ENCODE measurements at regions not wholly inside any gene's neighbourhood (a gene's known extent, or its start where the extent isn't known, plus 50 kb on each side); places are given as distances from the start of the nearest gene placed in this dataset.

DNA sequence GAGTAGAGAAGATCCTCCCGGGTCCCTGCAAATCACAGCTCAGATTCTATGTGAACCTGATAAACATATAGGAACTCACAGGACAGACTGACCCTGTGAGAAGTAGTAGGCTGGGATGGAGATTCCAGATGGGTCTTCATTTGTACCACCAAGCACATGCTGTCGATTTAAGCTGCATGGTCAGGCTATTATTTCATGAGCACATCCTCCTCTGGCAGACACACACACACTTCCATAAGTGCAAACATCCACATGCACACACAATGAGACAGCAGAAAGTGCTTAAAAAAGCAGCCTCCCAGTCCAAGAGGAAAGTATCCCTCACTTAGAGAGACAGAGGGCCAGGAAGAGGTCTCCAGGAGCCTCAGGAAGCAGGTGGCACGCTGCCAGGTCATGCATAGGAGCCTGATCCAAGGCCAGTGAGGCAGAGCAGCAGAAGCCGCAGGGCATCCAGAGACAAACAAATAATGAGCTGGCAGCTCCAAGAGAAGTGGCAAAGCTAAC, 131.8 kb downstream of the UNC5CL start:
- DNase-seq, result no peak

DNA sequence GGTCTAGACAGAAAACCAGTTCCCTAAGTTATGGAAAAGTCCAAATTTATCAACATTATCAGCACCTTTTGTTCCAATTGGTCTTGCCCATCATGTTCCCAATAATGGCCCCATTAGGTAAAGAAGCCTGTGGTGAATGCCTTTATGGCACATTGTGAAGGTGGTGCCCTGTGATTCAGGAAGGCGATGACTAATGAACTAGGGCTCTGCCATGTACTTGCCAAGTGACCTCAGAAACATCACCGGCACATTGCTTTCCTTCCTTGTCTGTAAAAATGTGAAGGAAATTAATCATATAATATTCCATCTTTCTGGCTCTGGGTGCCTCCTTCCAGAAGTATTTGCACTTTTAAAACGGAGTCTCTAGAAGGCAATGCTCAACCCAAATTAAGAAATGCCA, 132.3 kb downstream of the UNC5CL start:
- DNase-seq, result no peak

DNA sequence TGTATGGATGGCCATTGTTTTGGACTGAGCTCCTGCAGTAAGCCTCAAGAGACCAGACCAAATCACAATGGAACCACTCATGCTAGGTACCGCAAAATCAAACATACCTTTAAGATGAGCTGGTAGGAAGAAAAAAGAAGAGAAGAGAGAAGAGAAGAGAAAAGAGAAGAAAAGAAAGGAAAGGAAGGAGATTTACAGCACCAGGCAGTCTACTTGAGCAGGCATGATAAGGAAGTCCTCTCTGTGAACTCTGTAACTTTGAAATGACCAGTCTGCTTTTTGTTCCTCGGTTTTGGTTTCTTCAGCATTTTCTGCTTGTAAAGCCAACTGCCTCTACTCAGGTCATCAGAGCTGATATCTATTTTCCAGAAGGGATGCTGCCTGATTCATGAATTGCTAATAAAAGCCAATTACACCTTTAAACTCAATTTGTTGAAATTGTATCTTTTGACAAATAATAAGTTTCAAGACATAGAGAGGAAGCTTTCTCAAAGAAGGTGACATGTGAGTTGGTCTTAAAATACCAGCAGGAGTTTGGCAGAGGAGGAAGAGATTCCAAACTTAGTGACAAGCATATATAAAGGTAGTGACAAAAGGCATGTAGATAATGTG, 134.3 kb downstream of the UNC5CL start:
- DNase-seq, result no peak

DNA sequence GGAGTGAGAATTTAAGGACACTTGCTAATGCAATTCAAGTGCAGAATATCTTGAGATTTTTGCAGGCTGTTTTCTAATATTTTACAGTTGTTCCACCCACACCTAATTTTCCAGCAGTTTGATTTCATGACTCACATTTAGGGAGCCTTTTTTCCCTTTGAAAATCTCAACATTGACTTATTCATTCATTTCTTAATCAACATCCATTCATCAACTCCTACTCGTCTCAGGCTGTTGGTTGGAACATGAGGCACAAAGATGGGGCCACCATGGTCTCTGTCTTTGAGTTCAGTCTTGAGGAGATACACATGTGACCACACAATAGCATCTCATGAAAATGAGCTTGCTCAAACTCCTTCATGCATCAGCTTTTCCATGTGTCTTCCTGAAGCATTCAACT, 135.6 kb downstream of the UNC5CL start:
- no peak for DNase-seq

DNA sequence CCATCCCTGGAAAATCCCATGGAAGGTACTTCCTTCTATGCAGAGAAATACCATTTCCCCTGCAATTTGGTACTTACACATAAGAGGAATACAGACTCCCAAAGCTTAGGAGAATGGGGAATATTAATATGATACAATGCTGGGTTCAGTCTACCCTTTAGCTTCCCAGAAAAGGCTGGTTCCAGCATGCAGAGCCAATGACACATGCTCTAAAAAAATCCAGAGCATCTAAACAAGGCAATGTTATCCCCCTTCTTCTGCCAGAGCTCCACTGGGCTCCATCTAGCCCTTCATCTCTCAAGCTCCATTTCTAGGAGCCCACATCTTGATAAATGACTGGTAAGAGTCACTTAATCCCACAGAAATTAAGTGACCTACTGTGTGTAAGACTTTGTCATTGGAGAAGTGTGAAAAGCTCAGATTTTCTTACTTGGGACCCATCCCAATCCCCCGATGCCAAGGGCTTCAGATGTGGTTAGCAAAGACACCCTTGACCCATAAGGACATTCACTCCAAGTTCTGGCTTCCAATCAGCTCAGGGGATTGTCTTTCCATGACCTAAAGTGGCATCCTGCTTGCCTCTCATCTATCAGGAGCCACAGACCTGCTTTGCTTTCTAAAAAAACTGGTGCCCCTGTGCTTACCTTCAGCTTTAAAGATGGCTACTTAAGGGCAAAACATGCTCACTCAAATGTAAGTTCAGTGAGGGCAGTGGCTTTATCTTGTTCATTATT, 137.5 kb downstream of the UNC5CL start:
- DNase-seq, result no peak

DNA sequence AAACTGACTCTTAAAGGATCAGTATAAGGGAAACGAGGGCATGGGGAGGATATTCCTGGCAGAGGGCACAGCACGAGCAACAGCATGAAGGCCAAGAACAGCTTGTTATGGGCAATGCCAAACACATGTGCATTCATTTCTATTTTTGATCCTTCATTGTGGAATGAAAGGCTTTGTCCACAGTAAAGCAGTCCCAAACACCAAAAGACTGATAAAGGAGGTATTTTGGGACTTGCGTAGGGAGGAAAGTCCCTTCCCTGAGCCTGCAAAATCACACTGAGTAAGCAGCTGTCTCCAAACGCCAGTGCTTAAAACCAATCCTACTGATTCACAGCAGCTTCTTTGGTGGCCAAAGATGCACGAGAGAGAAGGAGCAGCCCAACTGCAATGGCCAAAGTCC, 138.2 kb downstream of the UNC5CL start:
- no peak for DNase-seq

DNA sequence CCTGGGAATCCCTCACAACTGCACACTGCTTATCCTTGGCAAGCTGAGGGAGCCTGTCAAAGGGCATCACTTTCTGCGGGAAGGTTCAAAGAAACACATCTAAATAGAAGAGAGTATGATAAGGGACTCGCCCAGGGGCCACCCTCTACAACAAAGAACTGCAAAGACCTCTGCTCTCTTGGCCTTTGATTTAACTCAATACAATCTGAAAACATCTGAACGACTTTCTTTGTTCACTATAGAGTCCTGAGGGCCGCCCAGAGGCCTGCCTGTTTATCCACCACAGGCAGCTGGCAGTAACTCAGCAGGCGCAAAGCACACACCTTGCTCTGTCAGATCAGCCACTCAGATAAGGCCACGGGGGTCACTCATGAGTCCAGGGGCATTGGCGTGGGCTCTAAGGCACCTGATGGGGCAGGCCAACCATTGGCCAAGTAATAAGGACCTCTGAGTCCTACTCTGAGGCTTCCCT, 139.3 kb downstream of the UNC5CL start:
- no peak for DNase-seq

DNA sequence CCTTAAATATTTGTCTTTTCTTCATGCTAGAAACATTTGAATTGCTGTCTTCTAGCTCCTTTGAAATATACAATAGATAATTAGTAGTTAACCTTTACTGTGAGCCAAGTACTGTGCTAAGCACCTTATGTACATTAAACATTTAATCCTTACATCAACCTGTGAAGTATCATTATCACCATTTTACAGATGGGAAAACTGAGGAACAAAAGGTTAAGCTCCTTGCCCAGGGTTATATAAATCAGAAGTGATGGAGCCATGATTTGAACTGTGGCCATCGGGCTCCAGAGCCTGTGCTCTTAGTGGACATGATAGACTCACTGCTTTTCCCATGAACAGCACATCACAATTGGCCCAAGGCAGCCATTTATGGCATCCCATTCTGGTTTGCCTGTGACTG, 140.9 kb downstream of the UNC5CL start:
- no peak for DNase-seq

DNA sequence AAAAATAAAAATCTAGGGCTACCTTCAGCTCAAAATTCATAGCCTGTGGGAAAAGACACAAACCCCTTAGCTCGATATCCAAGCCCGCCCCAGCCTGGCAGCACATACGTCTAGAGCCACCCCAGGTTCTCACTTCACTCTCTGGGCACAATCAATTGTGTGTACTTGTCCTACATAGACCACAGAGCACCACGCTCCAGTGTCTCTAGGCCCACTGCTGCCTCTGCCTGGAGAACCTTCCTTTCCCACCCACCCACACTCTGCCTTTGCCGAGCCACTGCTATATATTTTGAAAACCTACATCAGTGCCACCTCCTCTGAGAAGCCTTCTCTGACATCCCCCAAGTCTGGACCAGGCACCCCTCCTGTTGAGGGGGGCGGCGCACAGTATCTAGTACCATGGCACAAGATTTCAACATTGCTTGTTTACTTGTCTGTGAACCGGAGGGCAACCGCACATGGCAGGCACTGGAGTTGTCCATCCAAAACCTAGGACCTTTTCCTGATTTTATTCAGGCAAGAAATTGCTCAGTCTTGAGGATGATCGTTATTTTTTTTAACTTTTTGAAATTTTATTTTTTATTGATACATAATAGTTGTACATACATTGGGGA, 141.5 kb downstream of the UNC5CL start:
- DNase-seq, result no peak

DNA sequence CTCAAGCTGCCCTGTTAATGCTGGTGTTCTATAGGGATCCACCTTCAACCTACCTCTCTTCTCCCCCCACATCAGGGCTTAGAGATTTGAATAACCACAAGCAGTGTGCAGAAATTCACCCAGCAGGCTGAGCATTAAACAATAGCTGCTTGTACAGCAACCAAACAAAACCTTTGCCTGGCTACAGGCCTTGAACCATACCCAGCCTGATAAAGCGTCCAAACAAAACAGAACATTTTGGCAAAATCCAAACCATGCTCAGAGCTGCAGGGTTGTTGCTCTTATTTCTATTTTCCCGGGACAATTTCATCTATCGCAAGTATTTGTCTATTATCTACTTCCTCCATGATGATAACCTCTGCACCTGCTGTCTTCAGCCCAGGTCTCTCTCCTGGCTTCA, 142.3 kb downstream of the UNC5CL start:
- no peak for DNase-seq

DNA sequence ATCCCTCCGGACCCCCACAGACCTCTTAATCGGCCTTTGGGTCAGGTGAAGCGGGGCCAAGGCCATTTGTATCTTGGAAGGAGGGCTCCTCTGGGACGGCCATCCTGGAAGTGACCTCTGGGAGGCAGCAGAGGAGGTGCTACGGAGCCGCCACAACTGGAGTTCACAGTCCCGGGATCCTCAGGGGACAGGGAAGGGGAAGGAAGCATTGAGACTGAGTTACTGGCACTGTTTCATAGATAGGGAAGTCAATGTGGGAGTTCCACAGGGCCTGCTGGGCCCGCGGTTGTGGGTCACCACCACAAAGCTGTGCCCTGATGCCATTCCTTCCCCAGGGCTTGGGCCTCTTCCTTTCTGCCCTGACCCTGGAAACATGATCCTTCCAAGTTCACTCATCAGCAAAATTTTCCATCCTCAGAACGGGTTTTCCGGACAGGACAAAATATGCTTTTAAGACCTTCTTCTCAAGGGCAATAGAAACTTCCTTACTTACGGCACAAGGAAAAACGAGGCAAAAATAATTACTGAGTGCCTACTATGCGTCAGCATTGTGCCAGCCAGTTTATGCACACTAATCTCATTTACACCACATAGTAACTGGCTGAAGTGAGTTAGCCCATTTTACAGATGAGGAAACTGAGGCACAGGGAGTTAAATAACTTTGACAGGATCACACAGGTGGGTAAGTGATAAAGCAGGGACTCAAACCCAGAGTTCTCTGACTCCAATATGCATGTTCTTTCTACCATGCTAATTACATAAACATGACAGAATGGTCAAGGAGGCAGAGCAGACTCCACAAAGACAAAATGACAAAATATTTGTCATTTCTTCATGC, 143.8 kb downstream of the UNC5CL start:
- DNase-seq, result no peak

DNA sequence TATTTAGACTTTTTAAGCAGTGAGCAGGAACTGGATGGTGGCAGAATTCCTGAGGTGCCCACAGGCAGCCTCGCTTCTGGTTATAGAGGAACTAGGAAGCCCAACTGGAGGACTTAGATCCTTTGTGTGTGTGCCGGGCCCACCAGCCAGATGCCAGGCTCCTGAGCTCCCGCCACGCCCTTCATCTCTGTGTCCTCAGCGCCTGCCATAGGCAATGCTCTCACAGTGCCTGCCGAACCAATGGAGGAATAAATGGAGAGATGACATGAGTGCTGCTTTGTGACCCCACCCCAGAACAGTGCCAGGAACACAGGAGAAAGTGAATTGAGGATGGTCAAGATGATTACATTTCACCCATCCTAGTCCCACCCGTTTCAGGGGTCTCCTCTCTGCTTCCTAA, 146.0 kb downstream of the UNC5CL start:
- DNase-seq, result no peak

DNA sequence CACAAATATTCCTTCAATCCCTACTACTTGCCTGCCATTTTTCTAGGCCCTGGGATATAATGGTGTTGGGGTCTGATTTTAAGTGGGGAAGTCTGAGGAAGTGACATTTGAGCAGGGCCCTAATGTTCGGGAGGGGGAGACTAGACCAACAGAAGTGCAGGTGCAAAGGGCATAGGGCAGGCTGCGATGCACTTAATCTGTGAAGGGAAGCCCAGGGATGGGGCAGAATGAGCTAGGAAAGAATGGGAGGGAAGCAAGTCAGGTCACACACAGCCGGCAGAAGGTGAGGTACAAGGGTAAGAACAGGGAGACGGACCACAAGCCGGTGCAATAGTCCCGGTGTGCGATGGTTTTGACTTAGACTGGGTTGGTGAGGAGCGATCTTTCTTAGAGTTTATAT, 146.8 kb downstream of the UNC5CL start:
- no peak for DNase-seq

DNA sequence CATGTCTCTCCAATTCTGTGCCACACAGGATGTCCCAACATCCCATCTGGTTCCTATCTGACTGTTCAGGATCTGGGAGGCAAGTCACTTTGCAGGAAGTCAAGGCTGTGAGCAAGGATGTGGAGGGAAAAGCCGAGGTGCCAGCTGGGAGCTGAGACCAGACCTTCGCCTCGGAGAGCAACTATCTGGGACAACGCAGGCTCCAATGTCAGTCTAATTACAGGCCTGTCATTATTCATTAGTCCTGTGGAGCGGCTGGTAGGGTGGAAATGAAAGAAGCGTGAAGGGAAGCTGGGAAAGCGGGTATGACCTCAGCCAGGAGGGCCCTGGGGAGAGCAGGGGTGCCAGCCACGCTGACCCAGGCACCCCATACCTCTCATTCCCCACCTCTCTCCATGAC, 147.3 kb downstream of the UNC5CL start:
- DNase-seq, result no peak

DNA sequence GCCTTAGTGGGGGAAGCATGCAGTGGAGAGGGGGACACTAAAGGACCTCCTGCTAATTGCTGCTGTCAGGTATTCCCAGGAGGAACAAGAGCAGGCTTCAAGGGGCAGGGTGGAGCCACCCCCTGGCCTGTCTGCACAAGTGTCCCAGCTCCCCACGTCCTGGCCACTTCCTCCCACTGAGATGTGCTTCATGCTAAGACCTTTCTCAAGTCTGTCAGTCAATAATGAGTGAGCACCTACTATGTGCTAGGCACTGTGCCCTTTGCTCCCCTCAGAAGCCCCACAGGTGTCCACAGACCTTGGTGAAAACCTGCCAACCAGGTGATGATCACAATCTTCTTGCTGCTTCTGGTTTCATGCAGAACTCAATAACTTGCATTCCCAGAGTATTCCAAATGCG, 147.9 kb downstream of the UNC5CL start:
- no peak for DNase-seq

DNA sequence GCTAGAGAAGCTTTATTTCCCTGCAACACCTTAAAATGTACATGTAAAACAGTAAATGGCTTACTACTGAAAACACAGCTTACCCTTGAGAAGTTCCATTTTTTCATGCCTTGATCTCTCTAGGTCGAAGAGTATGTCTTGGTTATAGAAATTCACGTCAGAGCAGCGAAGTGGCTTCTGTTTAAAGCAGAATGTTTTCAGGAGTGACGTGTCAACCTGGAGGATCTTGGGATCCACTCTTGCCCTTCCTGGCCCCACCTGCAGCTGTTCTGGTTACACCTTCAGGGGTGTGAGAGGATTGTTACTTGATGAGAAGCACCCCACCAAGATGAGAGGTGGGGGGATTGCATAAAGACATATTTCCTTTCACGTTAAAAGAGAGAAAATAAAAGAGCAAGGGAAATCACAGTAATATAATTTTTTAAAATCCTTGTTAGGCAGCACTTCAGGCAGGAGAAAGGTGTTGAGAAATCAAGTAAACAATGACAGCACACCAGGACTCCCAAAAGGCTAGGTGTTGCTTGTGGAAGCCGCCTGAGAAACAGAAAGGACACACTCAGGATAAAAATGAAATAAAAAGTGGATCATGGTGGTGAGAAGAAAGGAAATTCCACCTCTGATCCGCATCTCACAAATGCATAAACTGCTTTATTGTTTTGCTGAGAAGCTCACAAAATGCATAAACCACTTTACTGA, 149.7 kb downstream of the UNC5CL start:
- DNase-seq, result no peak

DNA sequence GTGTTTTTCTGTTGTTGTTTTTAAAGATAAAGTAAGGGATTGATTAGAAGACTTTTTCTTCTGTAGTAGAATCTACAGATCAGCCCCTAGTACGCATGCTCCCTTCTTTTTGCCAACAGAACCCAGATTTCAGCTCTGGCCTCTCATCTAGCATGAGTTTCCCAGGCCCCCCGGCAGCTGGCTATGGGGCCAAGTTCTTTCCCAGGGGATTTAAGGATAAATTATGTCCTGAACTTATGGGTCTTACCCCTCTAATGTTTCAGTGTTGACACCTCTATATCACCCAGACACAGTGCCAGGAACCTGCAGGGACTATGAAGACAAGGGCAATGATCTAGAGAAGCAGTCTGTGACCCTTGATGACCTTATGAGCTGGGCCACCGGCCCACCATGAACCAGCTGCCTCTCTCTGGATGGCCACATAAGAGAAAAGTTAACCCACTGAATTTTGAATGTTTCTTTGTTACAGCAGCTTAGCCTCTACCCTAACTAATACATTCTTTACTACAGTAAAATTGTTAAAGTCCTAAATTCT, 150.5 kb downstream of the UNC5CL start:
- no peak for DNase-seq

DNA sequence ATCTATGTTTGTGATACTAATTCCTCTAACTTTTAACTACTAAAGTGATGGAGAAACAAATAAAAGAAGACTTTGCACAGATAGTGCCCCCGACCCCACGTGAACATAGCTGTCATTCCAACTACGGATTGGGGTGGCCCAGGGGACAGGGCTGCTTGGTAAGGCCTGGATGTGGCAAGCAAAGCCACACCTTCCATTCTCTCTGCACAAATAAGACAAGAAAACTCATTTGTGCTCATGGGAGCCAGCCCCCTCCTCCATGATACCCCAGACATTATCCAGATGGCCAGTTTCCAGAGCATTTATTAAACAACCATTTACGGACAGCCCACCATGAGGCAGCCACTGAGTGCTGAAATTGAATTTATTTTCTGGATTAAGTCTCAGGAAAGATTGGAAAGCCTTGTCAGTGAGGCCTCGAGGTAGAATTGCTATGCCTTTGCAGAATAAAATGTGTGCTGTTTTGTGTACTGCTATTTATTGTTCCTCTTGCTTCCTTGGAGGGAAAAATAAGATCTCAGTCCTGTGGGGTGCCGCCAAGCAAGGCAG, 151.2 kb downstream of the UNC5CL start:
- DNase-seq, result no peak

DNA sequence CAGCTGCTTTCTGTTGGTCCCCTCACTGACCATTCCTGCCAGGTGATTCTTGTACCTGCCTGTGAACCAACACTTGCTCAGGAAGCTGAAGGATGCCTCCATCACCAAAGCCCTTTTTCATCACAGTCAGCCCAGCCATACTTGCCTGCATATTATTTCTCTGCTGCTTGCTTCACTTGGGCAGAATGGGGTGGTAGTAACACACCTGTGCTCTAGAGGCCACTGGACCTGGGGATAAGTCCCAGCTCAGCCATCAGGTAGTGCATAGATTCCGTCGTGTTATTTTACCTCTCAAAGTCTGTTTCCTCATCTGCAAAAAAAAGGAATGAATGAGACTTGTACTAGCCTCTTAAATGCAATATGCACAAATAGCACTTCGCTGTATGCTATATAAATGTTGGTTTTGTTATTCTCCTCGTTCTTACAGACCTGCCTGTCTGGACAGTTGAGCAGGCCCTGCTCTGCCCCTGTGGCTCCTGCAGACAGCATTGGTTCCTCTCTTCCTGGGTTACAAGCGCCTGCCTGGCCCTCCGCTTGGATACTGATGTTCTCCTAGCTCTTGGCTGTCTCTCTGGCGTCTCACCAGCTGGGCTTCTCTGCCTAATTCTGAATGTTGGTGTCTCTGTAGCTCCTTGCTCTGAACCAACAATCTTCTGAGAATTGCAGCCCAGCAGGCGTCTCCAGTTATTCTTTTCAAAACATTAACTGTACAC, 151.8 kb downstream of the UNC5CL start:
- no peak for DNase-seq

DNA sequence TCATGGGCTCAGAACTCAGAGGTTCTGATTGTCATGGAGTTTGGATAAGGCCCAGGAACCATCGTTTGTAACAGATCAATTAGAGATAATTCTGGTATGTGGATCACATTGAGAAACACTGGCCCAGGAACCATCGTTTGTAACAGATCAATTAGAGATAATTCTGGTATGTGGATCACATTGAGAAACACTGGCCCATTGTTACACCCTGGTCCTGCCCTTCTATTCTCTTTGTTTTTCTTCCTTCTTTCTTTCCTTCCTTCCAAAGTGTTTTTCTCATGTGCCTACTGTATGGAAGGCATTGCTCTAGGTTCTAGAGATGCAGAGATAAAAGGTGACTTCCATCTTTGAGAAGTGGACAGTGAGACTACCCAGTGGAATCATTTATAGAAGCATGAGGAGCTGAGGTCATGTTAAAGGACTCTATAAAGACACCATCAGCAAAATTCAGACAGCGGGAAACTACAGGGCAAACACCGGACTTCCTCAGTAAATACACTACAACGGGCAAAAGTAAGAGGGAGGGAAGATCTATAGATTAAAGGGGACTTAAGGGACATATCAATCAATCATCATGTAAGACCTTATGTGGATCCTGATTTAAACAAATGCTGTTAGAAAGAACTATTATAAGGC, 153.8 kb downstream of the UNC5CL start:
- no peak for DNase-seq
